ENCODE measurements at regions not wholly inside any gene's neighbourhood (a gene's known extent, or its start where the extent isn't known, plus 50 kb on each side); places are given as distances from the start of the nearest gene placed in this dataset.

DNA sequence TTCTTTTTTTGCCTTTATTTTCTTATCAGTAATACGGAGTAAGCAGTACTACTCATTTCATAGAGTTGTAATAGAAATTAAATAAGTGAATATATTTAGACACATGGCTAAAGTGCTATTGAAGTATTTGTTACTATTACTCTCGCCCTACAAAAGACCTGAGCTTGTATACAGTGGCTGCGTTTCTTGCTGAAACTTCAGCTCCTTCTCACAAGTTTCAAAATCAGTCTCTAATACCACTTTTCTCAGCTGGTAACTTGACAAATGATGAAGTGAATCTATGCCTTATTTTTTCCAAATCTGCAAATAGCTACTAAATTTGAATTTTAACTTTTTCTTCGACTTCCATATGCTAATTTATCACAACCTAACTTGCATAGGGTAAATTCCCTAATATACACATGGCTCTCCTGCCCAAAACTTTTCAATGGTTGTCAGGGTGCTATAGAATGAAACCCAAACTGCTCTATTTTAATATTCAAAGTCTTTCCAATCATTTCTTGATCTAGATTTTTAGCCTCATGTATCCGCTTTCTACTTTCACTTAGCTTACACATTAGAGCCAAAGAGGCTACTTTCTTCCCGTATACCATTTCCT lies 347.8 kb upstream of the GULP1 start:
- no peak for DNase-seq

DNA sequence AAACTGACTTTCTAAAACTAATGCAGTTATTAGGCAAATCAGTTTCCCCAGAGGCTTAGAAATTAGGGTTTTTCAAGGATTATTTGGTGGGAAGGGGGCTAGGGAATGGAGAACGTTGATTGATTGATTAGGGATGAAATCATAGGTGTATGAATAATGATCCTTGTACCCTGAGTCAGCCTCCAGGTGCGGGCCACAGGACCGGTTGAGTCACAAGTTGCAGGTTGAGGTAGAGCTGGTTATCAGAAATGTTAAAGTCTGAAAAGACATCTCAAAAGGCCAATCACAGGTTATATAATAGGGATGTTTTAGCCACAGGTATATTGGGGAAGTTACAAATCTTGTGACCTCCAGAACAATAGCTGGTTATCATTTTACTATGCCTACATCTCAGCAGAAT lies 341.8 kb upstream of the GULP1 start:
- no peak for DNase-seq

DNA sequence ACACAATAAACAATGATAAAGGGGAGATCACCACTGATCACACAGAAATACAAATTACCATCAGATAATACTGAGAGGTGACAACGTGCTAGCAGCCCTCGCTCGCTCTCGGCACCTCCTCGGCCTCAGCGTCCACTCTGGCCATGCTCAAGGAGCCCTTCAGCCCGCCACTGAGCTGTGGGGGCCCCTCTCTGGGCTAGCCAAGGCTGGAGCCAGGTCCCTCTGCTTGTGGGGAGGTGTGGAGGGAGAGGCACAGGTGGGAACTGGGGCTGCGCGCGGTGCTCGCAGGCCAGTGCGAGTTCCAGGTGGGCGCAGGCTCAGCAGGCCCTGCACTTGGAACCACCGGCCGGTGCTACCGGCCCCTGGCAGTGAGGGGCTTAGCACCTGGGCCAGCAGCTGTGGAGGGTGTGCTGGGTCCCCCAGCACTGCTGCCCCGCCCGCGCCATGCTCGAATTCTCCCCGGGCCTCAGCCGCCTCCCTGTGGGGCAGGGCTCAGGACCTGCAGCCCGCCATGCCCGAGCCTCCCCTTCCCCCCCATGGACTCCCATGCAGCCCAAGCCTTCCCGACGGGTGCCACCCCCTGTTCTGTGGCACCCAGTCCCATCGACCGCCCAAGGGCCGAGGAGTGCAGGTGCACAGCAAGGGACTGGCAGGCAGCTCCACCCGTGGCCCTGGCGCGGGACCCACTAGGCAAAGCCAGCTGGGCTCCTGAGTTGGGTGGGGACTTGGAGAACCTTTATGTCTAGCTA lies 340.0 kb upstream of the GULP1 start:
- no peak for DNase-seq

DNA sequence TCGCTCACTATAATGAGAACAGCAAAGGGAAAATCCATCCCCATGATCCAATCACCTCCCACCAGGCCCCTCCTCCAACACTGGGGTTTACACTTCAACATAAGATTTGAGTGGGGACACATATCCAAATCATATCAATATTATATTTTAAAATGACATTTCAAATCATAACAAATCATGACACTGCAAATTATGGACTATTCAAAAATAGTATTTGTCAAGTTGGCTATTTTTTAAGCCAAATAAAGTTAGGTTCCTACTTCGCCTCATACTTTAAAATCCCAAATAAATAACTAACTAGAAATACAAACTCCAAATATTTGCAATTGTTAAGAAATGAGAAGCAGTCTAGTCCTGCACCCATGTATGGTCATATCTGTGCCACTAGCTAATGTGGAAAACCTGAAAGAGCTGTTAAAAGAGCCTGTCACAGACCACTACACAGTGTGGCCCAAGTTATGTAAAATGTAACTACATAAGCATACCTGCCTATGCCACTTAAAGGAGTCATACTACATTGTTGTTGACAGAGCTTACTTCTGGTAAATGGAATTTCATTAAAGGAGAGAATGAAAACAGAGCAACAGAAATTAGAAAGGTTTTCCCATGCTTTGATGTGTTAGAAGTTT lies 334.7 kb upstream of the GULP1 start:
- no peak for DNase-seq

DNA sequence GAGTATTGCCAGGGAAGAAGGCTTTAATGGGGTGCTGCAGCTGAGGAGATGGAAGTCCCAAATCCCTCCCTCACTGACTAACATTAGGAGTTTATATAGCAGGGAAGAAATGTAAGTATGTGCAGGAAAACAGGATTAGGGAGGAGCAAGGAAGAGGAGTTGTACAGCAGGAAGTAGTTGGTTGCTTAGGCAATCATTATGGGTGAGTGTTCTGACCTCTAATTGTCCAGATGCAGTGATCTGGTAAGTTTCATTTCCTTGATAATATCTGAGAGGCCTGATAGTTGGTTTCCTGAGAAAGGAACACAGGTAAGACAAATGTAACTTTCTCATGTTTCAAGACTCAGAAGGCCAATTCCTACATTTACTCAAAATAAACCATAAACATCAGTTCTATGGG lies 331.9 kb upstream of the GULP1 start:
- DNase-seq: peak; percentile 62

DNA sequence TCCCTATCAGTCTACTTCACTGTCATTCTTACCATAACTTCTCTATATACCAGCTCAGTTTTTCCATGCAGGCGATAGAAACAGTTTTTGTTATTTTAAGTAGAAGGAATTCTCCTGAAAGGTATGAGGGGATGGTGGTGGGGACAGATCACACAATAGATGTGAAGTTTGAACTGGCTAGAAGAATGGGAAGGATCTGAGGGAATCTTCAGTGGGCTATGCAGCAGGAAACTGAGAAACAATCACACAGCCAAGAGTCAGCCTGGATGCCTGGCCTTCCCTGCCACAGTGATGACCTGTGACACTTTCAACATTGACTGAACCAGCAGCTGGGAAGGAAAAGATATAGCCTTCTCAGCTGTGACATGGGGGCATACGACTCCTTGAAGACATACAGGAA lies 329.1 kb upstream of the GULP1 start:
- no peak for DNase-seq

DNA sequence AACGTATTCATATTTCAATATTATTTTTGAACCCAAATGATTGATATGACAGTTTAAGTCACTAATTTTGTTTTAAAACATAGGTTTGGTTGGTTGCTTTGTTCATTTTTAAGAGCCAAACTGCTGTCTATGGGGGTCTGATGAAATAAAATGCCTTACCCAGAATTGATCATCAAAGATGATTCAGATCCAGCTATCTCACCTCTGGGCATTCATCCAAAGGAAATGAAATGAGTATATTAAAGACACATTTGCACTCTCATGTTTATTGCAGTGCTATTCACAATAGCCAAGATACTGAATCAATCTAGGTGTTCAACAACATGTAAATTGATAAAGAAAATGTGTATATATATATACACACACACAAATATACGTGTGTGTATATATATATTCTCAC lies 326.9 kb upstream of the GULP1 start:
- DNase-seq: peak; percentile 78

DNA sequence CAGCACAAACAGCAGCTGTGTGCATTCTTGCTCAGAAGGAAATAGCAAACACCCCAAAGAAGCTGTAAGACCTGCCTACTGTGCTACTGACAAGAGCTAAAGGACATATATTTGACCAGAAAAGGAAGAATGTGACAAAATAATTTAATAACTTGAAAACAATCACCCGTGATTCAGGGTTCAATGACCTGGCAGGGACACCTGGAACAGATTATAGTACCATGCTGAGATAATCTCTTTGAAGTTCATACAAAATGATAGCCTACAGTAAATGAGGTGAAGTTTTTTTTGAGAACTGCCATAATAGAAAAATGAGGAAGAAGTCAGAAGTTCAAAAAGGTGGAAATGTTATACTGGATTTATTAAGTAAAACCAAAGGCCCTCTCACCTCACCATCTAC lies 324.8 kb upstream of the GULP1 start:
- DNase-seq: no peak

DNA sequence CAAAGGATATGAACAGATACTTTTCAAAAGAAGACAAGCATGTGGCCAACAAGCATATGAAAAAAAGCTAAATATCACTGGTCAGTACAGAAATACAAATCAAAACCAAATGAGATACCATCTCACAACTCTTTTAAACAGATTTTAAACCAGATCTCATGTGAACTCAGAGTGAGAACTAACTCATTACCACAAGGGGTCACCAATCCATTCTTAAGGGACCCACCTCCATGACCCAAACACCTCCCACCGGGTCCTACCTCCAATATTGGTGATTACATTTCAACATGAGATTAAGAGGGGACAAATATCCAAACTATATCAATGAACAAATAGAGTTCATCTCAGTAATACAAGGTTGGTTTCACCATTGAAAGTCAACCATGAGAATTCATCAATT lies 319.8 kb upstream of the GULP1 start:
- no peak for DNase-seq

DNA sequence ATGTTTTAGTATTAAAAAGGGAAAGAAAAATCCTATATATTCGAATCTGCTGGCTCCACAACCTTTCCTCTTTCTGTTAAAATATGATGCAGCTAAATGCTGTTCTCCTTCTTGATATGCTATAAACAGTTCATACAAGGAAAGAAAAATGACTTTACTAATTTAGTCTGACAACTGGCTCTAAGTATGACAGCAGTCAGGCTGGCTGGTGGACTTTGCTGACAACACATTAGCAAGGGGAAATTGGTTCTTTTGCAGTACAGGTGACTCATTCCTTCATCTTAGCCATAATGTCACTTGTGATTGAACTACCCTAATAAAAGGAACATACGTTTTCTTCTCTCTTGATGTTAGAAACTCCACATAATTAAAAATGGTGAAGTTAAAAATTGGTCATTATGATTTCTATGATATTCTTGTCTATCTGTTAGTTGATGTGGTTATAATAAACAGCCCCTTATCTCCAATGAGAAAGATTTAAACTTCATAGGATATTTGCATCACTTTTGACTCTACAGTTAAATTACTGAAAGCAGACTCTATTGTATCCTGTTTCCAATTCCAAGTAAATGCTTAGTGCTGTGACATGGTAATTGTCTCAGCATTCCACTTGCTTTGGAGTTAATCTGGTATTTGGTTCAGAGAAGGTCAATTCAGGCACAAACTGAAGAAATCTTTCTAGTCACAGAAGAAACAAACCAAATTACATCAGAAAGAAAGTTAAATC lies 315.3 kb upstream of the GULP1 start:
- peak; percentile 4 for DNase-seq

DNA sequence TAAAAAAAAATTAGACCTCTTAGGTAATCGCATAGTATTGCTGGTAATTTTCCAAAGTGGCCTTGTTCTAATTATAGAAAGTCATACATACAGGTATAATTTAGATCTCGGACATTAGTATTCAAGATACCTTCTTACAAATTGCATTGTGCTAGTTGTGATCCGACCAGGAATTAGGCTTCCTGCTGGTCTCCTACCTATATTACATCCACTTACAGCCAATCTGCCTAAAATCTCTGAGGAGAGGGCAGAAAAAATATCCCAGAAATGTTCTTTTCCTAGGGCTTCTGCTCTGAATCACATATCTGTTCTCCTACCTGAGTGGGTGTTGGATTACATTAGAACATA lies 314.7 kb upstream of the GULP1 start:
- no peak for DNase-seq

DNA sequence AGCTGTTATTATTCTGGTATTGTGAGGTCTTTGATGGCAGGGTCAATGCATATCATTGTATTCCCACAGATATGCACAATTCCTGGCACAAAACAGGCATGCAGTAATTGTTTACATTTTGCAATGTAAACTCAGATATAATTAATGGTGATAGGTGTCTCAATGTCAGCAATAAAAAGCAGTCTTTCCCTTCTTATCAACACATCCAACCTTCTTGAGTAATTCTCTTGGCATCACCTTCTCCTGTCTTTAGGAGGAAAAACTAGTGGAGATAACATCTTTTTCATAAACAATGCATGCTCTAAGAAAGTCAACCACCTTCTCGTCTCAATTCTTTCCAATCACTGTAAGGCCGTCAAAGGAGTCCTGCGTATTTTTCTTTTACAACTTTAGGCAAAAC lies 313.3 kb upstream of the GULP1 start:
- DNase-seq: no peak

DNA sequence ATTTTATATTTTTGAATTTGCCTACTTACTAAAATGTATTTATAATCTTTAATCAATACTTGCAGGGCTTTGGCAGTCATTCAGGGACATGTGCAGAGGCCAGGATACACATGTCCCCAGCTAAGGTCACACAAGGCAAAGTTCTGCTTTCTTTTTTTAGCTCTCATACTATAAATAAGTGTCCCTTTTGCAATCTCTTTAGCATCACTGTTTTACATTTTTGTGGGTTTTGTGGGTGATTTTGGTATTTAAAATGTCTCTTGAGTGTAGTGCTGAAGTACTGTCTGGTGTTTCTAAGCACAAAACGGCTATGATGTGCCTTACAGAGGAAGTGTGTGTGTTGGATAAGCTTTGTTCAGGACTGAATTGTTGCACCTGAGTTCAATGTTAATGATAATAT lies 309.0 kb upstream of the GULP1 start:
- DNase-seq: peak; percentile 93

DNA sequence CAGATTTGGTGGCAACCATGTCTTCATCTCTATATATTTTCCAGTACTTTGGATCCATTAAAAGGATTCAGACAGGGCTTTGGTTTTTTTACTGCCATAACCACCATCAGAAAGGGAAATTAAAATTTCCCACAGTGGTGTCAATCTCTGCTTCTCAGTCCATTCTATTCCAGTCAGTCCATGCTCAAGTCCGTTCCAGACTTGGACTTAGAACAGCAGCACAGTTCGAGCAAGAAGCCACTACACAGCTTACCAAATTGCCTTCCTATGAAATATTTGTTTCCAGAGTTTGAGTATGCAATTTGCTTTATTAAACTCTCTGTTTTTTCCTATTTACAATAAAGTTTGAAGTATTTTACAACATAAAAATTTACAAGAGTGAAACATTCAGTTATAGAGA lies 306.5 kb upstream of the GULP1 start:
- DNase-seq: no peak

DNA sequence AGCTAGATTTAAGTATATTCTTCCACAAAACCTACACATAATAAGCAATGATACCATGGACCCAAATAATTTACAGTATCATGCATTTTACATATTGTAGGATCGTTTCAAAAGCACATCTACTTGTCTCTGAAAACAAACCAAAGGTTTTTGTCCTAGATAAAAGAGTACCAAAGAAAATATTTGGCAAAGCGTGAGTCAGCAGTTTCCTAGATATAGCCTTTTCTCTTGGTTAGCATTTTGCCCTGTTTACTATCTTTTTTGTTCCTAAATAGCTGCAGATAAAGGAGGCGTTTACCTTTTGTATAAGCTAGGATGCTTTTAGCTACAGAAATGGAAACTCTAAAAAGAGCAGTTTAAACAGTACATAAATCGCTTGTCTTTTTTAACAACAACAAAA lies 305.8 kb upstream of the GULP1 start:
- no peak for DNase-seq

DNA sequence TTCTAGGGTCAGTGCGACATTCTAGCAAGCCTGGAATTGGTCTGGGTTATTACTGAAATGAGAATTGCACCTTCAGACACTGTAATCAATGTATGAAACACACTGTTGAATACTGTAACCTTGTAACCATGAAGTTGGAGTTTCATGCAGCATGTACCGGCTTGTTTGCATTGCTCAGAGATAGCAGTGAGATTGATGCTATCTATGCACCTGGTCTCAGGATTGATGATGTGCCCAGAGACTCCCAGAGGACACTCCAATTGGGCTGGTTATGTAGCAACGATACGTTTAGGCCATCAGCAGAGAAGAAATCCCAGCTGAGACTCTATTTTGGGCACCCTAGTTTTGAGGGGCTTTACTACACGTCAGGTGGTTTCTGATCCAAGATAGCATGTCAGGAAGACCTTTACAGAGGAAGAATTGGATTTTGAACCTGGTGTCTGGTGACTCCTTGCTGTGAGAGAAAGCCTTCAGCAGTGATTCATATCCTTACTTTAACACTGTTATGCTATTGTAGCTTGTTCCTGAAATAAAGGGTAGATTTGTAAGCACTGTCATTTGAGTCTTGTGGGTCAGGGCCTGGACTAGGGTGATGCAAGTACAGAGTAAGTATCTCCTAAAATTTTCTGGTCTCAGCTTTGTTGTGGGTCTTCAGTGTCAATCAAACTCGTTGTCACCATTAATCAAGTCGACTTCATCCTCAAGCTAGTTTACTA lies 305.1 kb upstream of the GULP1 start:
- no peak for DNase-seq

DNA sequence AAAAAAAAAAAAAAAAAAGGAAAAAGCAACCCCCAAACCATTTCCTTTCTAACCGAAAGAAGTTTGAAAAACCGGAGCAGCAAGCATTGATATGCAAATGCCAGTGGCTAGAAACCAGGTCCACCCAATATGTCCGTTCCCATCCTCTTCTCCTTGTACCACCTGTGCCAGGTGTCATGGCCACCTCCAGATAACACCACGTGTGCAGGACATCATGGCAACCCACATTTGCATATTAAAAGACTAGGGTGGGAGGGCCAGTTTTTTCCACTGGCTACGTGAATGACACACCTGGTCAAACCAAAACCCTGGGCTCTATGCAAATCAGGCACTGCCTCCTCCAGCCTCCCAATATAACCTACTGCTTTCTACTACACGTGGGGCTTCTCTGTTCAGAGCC lies 303.3 kb upstream of the GULP1 start:
- DNase-seq: no peak

DNA sequence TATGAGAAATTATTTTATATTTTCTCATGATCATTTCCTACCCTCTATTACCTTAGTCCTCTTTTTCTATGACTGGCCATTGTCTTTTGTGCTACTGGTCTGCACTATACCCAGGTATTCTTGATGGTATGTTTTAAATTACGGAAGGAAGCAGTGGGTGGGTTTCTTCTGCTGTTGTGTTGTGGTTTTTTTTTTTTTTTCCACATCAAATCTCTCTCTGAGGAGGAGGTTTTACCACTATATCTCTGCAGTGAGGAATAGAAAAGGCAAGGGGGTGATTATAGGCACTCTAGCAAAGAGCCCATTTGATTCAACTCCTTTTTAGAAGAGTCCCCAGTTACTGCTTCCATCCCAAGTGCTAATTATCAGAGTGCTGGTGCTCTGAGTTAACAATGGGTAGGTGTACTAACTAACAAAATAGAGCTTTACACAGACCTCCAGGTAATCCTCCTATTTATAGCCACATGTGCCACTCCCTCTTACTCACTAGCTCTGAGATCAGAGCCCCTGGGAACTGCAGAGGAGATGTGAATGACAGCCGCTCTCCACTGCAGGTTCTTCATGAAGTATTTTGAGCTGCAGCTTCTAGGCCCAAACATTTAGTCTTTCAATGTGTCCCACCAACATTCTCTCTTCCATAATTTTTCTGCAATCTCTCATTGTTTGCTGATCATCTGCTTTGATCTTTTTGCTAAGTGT lies 301.6 kb upstream of the GULP1 start:
- no peak for DNase-seq

DNA sequence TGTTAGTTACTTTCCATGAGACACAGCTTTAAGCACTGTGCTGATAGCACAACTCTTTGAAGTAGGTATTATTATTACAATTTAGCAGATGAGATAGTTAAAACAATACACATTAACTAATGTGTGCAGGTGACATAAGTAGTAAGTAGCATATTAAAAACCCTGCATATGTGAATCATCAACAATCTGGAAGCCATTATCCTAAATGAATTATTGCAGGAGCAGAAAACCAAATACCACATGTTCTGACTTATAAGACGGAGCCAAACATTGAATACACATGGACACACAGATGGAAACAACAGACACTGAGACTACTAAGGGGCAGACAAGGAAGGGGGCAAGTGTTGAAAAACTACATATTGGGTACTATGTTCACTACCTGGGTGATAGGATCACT lies 300.3 kb upstream of the GULP1 start:
- no peak for DNase-seq

DNA sequence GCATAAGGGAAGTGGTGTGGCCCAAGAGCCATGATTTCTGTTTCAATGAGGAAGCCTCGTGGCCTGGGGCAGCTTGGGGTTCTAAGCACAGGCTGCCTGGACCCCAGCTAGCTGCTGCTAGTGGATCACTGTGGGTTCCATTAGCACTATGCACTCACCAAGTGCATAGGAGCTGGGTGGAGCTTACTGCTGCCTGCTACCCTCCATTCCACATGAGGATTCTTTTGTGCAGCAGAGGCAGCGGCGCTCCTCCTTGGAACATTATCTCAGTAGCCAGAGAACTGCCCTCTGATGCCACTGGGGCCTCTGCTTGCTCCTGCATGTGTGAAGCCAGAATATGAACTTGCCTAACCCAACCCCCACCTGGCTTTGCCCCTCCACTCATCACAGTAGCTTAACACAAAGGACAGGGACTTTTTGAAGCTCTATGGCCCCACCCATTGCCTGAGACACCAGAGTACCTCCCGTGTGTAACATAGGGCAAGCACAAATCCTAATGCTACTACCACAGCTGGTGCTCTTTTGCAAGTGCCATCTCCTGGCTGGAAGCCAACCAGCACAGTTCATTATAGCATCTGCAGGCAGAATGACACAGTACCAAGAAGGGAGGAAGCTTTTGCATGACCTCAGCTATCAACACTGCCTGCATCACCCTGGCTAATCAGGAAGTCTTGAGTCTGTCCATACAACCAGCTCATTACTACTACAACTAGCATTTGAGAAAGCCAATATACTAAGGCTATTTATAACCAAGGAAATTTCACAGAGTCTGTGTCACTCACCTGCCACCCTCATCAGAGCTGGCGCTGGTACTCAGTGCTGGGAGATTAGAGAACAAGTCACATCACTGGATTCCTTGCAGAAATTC lies 297.0 kb upstream of the GULP1 start:
- DNase-seq: peak; percentile 44

DNA sequence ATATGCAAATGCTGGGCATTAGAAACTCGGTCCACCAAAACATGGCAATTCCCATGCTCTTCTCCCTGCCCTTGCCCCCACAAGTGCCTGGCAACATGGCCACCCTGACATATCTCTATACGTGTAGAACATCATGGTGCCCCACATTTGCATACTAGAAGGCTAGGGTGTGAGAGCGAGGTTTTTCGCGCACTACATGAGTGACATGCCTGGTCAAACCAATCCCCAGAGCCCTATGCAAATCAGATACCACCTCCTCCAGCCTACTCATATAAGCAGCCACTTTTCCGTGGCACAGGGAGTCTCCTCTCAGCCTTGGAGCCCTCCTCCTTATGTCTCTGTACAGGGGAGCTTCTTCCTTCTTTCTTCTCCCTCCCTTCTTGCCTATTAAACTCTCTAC lies 296.1 kb upstream of the GULP1 start:
- DNase-seq: no peak

DNA sequence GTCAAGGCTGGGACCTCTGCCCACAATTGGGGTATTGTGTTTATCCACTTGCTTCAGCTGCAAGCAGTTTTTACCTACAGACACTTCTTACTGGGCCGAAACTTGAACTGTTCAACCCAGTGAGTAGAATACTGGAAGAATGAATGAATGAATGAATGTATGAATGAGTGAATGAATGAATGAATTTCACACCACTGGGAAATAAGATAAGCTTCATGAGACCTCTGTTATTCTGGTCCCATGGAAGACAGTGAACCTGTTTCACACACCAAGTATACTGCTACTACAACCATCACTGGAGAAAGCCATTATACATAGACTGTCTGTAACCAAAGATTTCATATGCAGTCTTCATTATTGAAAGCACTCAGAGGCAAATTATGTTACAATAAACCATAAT lies 295.0 kb upstream of the GULP1 start:
- DNase-seq: no peak

All from HCEC 1CT (cell line).